ENCODE measurements at regions not wholly inside any gene's neighbourhood (a gene's known extent, or its start where the extent isn't known, plus 50 kb on each side); places are given as distances from the start of the nearest gene placed in this dataset.

GRCh38 chr1:234683127-234683860 lies 73.3 kb upstream of the IRF2BP2 start:
- no peak for DNase-seq

GRCh38 chr1:234681990-234682389 lies 72.0 kb upstream of the IRF2BP2 start:
- no peak for DNase-seq

- DNase-seq = no peak
Observed at GRCh38 chr1:234681065-234681464, 71.1 kb upstream of the IRF2BP2 start.

- no peak for DNase-seq
Observed at GRCh38 chr1:234680331-234680904, 70.4 kb upstream of the IRF2BP2 start.

- DNase-seq = peak; percentile 19
Observed at GRCh38 chr1:234676103-234676594, 66.2 kb upstream of the IRF2BP2 start.

GRCh38 chr1:234675572-234675971 lies 65.6 kb upstream of the IRF2BP2 start:
- DNase-seq = no peak

- no peak for DNase-seq
Observed at GRCh38 chr1:234675006-234675405, 65.0 kb upstream of the IRF2BP2 start.

- DNase-seq = no peak
Observed at GRCh38 chr1:234674218-234674815, 64.3 kb upstream of the IRF2BP2 start.

- no peak for DNase-seq
Observed at GRCh38 chr1:234672349-234673135, 62.6 kb upstream of the IRF2BP2 start.

GRCh38 chr1:234670967-234671626 lies 61.1 kb upstream of the IRF2BP2 start:
- DNase-seq = no peak

- DNase-seq = no peak
Observed at GRCh38 chr1:234669499-234669898, 59.5 kb upstream of the IRF2BP2 start.

- DNase-seq = no peak
Observed at GRCh38 chr1:234668577-234668955, 58.6 kb upstream of the IRF2BP2 start.

- no peak for DNase-seq
Observed at GRCh38 chr1:234667600-234668576, 57.9 kb upstream of the IRF2BP2 start.

GRCh38 chr1:234666761-234667160 lies 56.8 kb upstream of the IRF2BP2 start:
- no peak for DNase-seq

GRCh38 chr1:234665975-234666605 lies 56.1 kb upstream of the IRF2BP2 start:
- DNase-seq = no peak

GRCh38 chr1:234662148-234662547 lies 52.2 kb upstream of the IRF2BP2 start:
- no peak for DNase-seq

GRCh38 chr1:234661317-234661928 lies 51.4 kb upstream of the IRF2BP2 start:
- no peak for DNase-seq

GRCh38 chr1:234660536-234661316 lies 50.7 kb upstream of the IRF2BP2 start:
- no peak for DNase-seq

Measured in NCI-H526 treated with DMSO at 0.1 percent for 48 hours (cell line).